HepG2 (cell line): ENCODE measurements at regions not wholly inside any gene's neighbourhood (a gene's known extent, or its start where the extent isn't known, plus 50 kb on each side); places are given as distances from the start of the nearest gene placed in this dataset.

Experiments
- ATAC-seq: fragments of 200-7000 bp; cut with Tn5 transposase; 3 replicates; pipeline ENCODE4 v1.9.1; 2020; ENCODE audit warnings: mild to moderate bottlenecking, moderate library complexity
- BruUV-seq: library from RNA; stranded (reverse); fragments of 400-500 nt; replicated peaks from 2 replicates; lab custom pipeline; 2021; lab: Mats Ljungman, UMichigan
- CTCF ChIA-PET: fragments of 300-600 bp; formaldehyde crosslinking; extraction: SDS; loops from one replicate; lab custom pipeline; 2021; ENCODE audit warnings: low total read pairs, inconsistent platforms, low intra/inter-chr PET ratio; lab: Yijun Ruan, JAX
- POLR2A ChIA-PET: fragments of 350-600 bp; sonication (Branson Sonifier 250); formaldehyde crosslinking; loops from one replicate; lab custom pipeline; 2020; ENCODE audit warnings: antibody characterized with exemption, inconsistent platforms; lab: Yijun Ruan, JAX
- DNase-seq: peaks from one replicate; pipeline ENCODE4 v3.0.0-alpha.2; 2015; ENCODE audit warnings: low spot score
- FAIRE-seq: peaks from 3 replicates; lab custom pipeline; 2011; peaks lifted over from hg19 to GRCh38; lab: Jason Lieb, UNC
- H2AFZ ChIP-seq: one replicate; pipeline ENCODE4 v1.6.1; 2011; ENCODE audit warnings: low read length, inconsistent platforms
- H3K27ac ChIP-seq: fragments of 300-600 bp; 3 replicates; pipeline ENCODE4 v1.8.0; 2011; ENCODE audit warnings: mixed run types, mild to moderate bottlenecking, mixed read lengths, low read length, inconsistent platforms; ENCODE audit not compliant: insufficient read depth; ENCODE audit errors: extremely low read length
- H3K27me3 ChIP-seq, 2 experiments: fragments of 200-600 bp in 1 of 2; 2 replicates in 1 of 2; 3 replicates in 1 of 2; pipeline versions ENCODE4 v1.6.0 to v1.8.0; 2011; ENCODE audit warnings: low read length in 2 of 2, mild to moderate bottlenecking in 2 of 2, moderate library complexity in 2 of 2, inconsistent platforms in 1 of 2; ENCODE audit not compliant: insufficient read depth in 2 of 2, control insufficient read depth in 1 of 2
- H3K36me3 ChIP-seq, 2 experiments: fragments of 200-600 bp in 1 of 2; replicated peaks in 1 of 2; 2 replicates in 1 of 2; 3 replicates in 1 of 2; pipeline versions ENCODE4 v1.5.1 to v1.8.0; 2011; ENCODE audit warnings: low read length in 2 of 2, inconsistent platforms in 1 of 2; ENCODE audit not compliant: insufficient read depth in 2 of 2, control insufficient read depth in 1 of 2
- H3K4me1 ChIP-seq: 2 replicates; pipeline ENCODE4 v1.5.1; 2012; ENCODE audit warnings: low read length, inconsistent platforms; ENCODE audit not compliant: insufficient read depth
- H3K4me2 ChIP-seq: 2 replicates; pipeline ENCODE4 v1.6.0; 2011; ENCODE audit warnings: low read depth, low read length, inconsistent platforms
- H3K4me3 ChIP-seq, 3 experiments: fragments of 200-600 bp in 1 of 3; sonication (generic), shearing (Covaris generic) in 1 of 3; replicated peaks in 1 of 3; 2 replicates each; pipeline ENCODE4 v1.5.1; 2011 to 2016; ENCODE audit warnings: low read length in 3 of 3, inconsistent platforms in 2 of 3, low read depth in 2 of 3, mild to moderate bottlenecking in 2 of 3, control low read depth in 1 of 3, mixed read lengths in 1 of 3; ENCODE audit not compliant: insufficient read depth in 1 of 3
- H3K79me2 ChIP-seq: one replicate; pipeline ENCODE4 v1.6.1; 2011; ENCODE audit warnings: low read length, inconsistent platforms; ENCODE audit not compliant: insufficient read depth
- H3K9ac ChIP-seq: 2 replicates; pipeline ENCODE4 v1.6.0; 2011; ENCODE audit warnings: mild to moderate bottlenecking, low read depth, low read length, inconsistent platforms; ENCODE audit not compliant: insufficient read depth
- H3K9me3 ChIP-seq: 2 replicates; pipeline ENCODE4 v1.5.1; 2012; ENCODE audit warnings: mild to moderate bottlenecking, low read length
- H4K20me1 ChIP-seq: 2 replicates; pipeline ENCODE4 v1.6.0; 2011; ENCODE audit warnings: inconsistent platforms, mild to moderate bottlenecking, low read length, moderate library complexity; ENCODE audit not compliant: insufficient read depth
- NKX3-1 ChIP-seq: sonication (generic); formaldehyde crosslinking; IDR thresholded peaks from 2 replicates; pipeline ENCODE4 v1.5.0; 2020; ENCODE audit warnings: missing genetic modification reagents
- SP1 ChIP-seq, 2 experiments: fragments of 450-650 bp in 1 of 2; sonication (generic) in 1 of 2; formaldehyde crosslinking in 1 of 2; IDR thresholded peaks; 2 replicates each; pipeline versions ENCODE4 v1.4.0 to v1.6.1; 2016 to 2020; ENCODE audit warnings: missing genetic modification reagents in 1 of 2
- THAP11 ChIP-seq: IDR thresholded peaks from 2 replicates; pipeline ENCODE4 v1.6.1; 2016; ENCODE audit warnings: missing biosample characterization, missing genetic modification reagents
- ZBTB25 ChIP-seq: IDR thresholded peaks from 2 replicates; pipeline ENCODE4 v1.6.1; 2018; ENCODE audit warnings: missing genetic modification reagents
- ZNF609 ChIP-seq: sonication (generic); formaldehyde crosslinking; IDR thresholded peaks from 2 replicates; pipeline ENCODE4 v1.4.0; 2020; ENCODE audit warnings: mild to moderate bottlenecking, missing genetic modification reagents, borderline replicate concordance
- ZNF747 ChIP-seq: sonication (generic); formaldehyde crosslinking; IDR thresholded peaks from 2 replicates; pipeline ENCODE4 v1.8.1; 2023; ENCODE audit warnings: missing genetic modification reagents, mild to moderate bottlenecking, borderline replicate concordance
- ZNF83 ChIP-seq: sonication (generic); formaldehyde crosslinking; IDR thresholded peaks from 2 replicates; pipeline ENCODE4 v1.4.0; 2020; ENCODE audit warnings: missing genetic modification reagents, mild to moderate bottlenecking, borderline replicate concordance
- in situ Hi-C: cut with HindIII; loops from 2 replicates; pipeline ENCODE4 v1.10.0; 2017; ENCODE audit warnings: low pct_unique_long_range_greater_than_20kb; ENCODE audit not compliant: extremely low pct_ligation_motif_present
- intact Hi-C: fragments of 100-400 bp; cut with micrococcal nuclease; formaldehyde crosslinking; loops from one replicate; pipeline ENCODE4 v1.10.0; 2022; ENCODE audit not compliant: unreplicated experiment
- TF ChIP-seq, protein P1 (sequence below): sonication (generic); formaldehyde crosslinking; IDR thresholded peaks from 2 replicates; pipeline ENCODE4 v1.4.0; 2020; ENCODE audit warnings: missing genetic modification reagents
- TF ChIP-seq, protein P2 (sequence below): IDR thresholded peaks from 2 replicates; pipeline ENCODE4 v1.6.1; 2016

DNA sequence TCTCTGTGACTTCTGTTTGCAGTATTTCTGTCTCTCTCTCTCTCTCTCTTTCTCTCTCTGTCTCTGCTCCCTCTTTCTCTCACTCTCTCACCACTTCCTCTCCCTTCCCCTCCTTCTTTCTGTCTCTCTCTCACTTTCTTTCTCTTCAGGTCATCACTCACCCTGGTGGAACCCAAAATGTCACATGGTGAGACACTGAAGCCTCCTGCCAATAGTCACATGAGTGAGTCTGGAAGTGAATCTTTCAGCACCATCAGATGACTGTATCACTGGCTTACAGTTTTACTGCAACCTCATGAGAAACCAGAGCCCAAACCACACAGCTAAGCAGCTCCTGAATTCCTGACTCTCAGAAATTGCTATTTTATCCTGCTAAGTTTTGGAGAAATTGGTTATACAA, 414.6 kb downstream of the CAAP1 start:
- no peak for FAIRE-seq
- DNase-seq, result no peak
- in situ Hi-C loops (no loop called here), intact Hi-C loops (no loop called here)
- Histone ChIP-seq H3K27ac (no peak overlapping the region), H3K9ac (no peak overlapping the region), H3K79me2 (no peaks in the 10 kb centered on the region), H3K36me3 (no peaks in the 10 kb centered on the region), H3K4me3 (no peak overlapping the region), H3K9me3 (no peaks in the 10 kb centered on the region), H4K20me1 (no peaks in the 10 kb centered on the region), H2AFZ (no peak overlapping the region), H3K4me1 (no peaks in the 10 kb centered on the region), H3K27me3 (no peaks in the 10 kb centered on the region), H3K4me2 (no peak overlapping the region)
- ChIA-PET POLR2A (no interaction called here), CTCF (no interaction called here)
- no TSS peak for BruUV-seq
- ATAC-seq, result no peak
- TF ChIP-seq ZNF609 (no peak), ZBTB25 (CRISPR knock-in tag) (no peak), SP1 (IDR thresholded peaks at IDR 0.05) (no peak), SP1 (CRISPR knock-in tag; IDR thresholded peaks at IDR 0.05) (no peak), THAP11 (no peak), ZNF747 (CRISPR knock-in tag) (no peak), NKX3-1 (no peak), ZNF83 (CRISPR knock-in tag) (no peak)
- TF ChIP-seq, protein P1, sequence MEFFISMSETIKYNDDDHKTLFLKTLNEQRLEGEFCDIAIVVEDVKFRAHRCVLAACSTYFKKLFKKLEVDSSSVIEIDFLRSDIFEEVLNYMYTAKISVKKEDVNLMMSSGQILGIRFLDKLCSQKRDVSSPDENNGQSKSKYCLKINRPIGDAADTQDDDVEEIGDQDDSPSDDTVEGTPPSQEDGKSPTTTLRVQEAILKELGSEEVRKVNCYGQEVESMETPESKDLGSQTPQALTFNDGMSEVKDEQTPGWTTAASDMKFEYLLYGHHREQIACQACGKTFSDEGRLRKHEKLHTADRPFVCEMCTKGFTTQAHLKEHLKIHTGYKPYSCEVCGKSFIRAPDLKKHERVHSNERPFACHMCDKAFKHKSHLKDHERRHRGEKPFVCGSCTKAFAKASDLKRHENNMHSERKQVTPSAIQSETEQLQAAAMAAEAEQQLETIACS, result no peak
- TF ChIP-seq, protein P2, sequence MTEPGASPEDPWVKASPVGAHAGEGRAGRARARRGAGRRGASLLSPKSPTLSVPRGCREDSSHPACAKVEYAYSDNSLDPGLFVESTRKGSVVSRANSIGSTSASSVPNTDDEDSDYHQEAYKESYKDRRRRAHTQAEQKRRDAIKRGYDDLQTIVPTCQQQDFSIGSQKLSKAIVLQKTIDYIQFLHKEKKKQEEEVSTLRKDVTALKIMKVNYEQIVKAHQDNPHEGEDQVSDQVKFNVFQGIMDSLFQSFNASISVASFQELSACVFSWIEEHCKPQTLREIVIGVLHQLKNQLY (CRISPR knock-in tag), result no peak
